ENCODE measurements at regions not wholly inside any gene's neighbourhood (a gene's known extent, or its start where the extent isn't known, plus 50 kb on each side); places are given as distances from the start of the nearest gene placed in this dataset.

GRCh38 chr12:108037960-108038359 lies 91.1 kb upstream of the WSCD2 start:
- Histone ChIP-seq H2AFZ (ENCODE audit: low read length) (no peak overlapping the region), H3K36me3 (replicated peaks; ENCODE audit: insufficient read depth, low read length) (no peaks in the 10 kb centered on the region), H3K27ac (ENCODE audit: low read length) (no peak overlapping the region), H4K20me1 (ENCODE audit: insufficient read depth, low read length) (no peaks in the 10 kb centered on the region), H3K4me2 (ENCODE audit: low read depth, low read length) (no peak overlapping the region), H3K27me3 (replicated peaks; ENCODE audit: insufficient read depth, low read length) (no peaks in the 10 kb centered on the region), H3K9ac (ENCODE audit: low read length) (no peak overlapping the region), H3K4me3 (ENCODE audit: low read length) (no peak overlapping the region), H3K79me2 (ENCODE audit: low read length) (no peaks in the 10 kb centered on the region), H3K9me2 (replicated peaks; ENCODE audit: insufficient read depth, low read length) (no peaks in the 10 kb centered on the region), H3K4me1 (ENCODE audit: low read length) (peaks cover 9% of the 10 kb centered on the region; the same call in 1 of the 2 replicates), H3K9me3 (replicated peaks; ENCODE audit: insufficient read depth, low read length) (no peaks in the 10 kb centered on the region), H3F3A (ENCODE audit: insufficient read depth, low read length) (no peaks in the 10 kb centered on the region)
- TF ChIP-seq EZH2 (optimal IDR thresholded peaks at IDR 0.05; ENCODE audit: low read depth, low read length), result no peak
- TF ChIP-seq EZH2phosphoT487 (IDR thresholded peaks at IDR 0.05; ENCODE audit: low read length), result no peak
- TF ChIP-seq, protein P1, sequence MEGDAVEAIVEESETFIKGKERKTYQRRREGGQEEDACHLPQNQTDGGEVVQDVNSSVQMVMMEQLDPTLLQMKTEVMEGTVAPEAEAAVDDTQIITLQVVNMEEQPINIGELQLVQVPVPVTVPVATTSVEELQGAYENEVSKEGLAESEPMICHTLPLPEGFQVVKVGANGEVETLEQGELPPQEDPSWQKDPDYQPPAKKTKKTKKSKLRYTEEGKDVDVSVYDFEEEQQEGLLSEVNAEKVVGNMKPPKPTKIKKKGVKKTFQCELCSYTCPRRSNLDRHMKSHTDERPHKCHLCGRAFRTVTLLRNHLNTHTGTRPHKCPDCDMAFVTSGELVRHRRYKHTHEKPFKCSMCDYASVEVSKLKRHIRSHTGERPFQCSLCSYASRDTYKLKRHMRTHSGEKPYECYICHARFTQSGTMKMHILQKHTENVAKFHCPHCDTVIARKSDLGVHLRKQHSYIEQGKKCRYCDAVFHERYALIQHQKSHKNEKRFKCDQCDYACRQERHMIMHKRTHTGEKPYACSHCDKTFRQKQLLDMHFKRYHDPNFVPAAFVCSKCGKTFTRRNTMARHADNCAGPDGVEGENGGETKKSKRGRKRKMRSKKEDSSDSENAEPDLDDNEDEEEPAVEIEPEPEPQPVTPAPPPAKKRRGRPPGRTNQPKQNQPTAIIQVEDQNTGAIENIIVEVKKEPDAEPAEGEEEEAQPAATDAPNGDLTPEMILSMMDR (IDR thresholded peaks at IDR 0.05; ENCODE audit: low read length), result no peak
- no peak for DNase-seq

GRCh38 chr12:108039794-108040193 lies 89.3 kb upstream of the WSCD2 start:
- Histone ChIP-seq H3K27ac (ENCODE audit: low read length) (no peak overlapping the region), H2AFZ (ENCODE audit: low read length) (no peak overlapping the region), H3K27me3 (replicated peaks; ENCODE audit: insufficient read depth, low read length) (no peaks in the 10 kb centered on the region), H3K9me3 (replicated peaks; ENCODE audit: insufficient read depth, low read length) (no peaks in the 10 kb centered on the region), H3K4me1 (ENCODE audit: low read length) (peaks cover 9% of the 10 kb centered on the region; the same call in 1 of the 2 replicates), H3K9ac (ENCODE audit: low read length) (no peak overlapping the region), H3K4me3 (ENCODE audit: low read length) (no peak overlapping the region), H3K4me2 (ENCODE audit: low read depth, low read length) (no peak overlapping the region), H3K36me3 (replicated peaks; ENCODE audit: insufficient read depth, low read length) (no peaks in the 10 kb centered on the region), H3F3A (ENCODE audit: insufficient read depth, low read length) (no peaks in the 10 kb centered on the region), H3K9me2 (replicated peaks; ENCODE audit: insufficient read depth, low read length) (no peaks in the 10 kb centered on the region), H4K20me1 (ENCODE audit: insufficient read depth, low read length) (no peaks in the 10 kb centered on the region), H3K79me2 (ENCODE audit: low read length) (no peaks in the 10 kb centered on the region)
- DNase-seq, result no peak
- TF ChIP-seq, protein P1 (IDR thresholded peaks at IDR 0.05; ENCODE audit: low read length), result no peak
- no peak for TF ChIP-seq EZH2phosphoT487 (IDR thresholded peaks at IDR 0.05; ENCODE audit: low read length)
- TF ChIP-seq EZH2 (optimal IDR thresholded peaks at IDR 0.05; ENCODE audit: low read depth, low read length), result no peak

DNA sequence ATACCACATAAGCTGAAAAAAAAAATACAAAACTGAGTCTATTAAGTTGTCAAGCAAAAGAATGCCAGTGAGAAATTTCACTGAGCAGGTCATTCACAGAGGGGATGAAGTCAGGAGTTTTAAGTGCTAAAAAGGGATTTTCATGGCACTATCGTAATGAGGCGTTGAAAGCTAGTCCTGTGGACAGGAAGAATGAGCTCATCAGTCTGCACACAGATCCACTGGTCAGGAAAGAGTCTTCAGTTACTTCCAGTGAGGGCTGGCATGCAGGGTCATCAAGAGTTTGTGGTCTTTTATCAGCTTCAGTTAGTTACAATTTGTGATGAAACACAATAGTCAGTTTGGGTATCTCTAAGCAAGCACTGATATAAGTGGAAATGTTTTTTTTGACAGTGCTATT lies 88.1 kb upstream of the WSCD2 start:
- no peak overlapping the region for H3K4me3 ChIP-seq (ENCODE audit: low read length)
- no peak overlapping the region; the same call in 1 of the 2 replicates for H3K4me2 ChIP-seq (ENCODE audit: low read depth, low read length)
- no peaks in the 10 kb centered on the region for H3K36me3 ChIP-seq (replicated peaks; ENCODE audit: insufficient read depth, low read length)
- H4K20me1 ChIP-seq (ENCODE audit: insufficient read depth, low read length), result no peaks in the 10 kb centered on the region
- no peaks in the 10 kb centered on the region for H3K9me2 ChIP-seq (replicated peaks; ENCODE audit: insufficient read depth, low read length)
- TF ChIP-seq EZH2phosphoT487 (IDR thresholded peaks at IDR 0.05; ENCODE audit: low read length), result no peak
- TF ChIP-seq, protein P1 (IDR thresholded peaks at IDR 0.05; ENCODE audit: low read length), result no peak
- TF ChIP-seq EZH2 (optimal IDR thresholded peaks at IDR 0.05; ENCODE audit: low read depth, low read length), result no peak
- no peaks in the 10 kb centered on the region for H3K27me3 ChIP-seq (replicated peaks; ENCODE audit: insufficient read depth, low read length)
- DNase-seq, result no peak
- no peak overlapping the region for H3K27ac ChIP-seq (ENCODE audit: low read length)
- no peaks in the 10 kb centered on the region for H3F3A ChIP-seq (ENCODE audit: insufficient read depth, low read length)
- H3K9ac ChIP-seq (ENCODE audit: low read length), result no peak overlapping the region
- H3K9me3 ChIP-seq (replicated peaks; ENCODE audit: insufficient read depth, low read length), result no peaks in the 10 kb centered on the region
- peaks cover 9% of the 10 kb centered on the region; the same call in 1 of the 2 replicates for H3K4me1 ChIP-seq (ENCODE audit: low read length)
- no peaks in the 10 kb centered on the region for H3K79me2 ChIP-seq (ENCODE audit: low read length)
- no peak overlapping the region for H2AFZ ChIP-seq (ENCODE audit: low read length)
